WTC11 (cell line): ENCODE measurements at regions not wholly inside any gene's neighbourhood (a gene's known extent, or its start where the extent isn't known, plus 50 kb on each side); places are given as distances from the start of the nearest gene placed in this dataset.

Experiments
- CREM ChIP-seq: sonication (generic); formaldehyde crosslinking; IDR thresholded peaks from 2 replicates; pipeline ENCODE4 v1.8.1; 2022; ENCODE audit warnings: mild to moderate bottlenecking, missing genetic modification reagents, moderate library complexity
- CTCF ChIP-seq: fragments of 200-600 bp; IDR thresholded peaks from 2 replicates; pipeline ENCODE4 v1.8.0; 2022; ENCODE audit warnings: antibody characterized with exemption
- HMGA2 ChIP-seq: fragments of 250-450 bp; sonication (Bioruptor Pico); IDR thresholded peaks from 2 replicates; pipeline ENCODE4 v1.4.0; 2021; ENCODE audit warnings: mild to moderate bottlenecking, moderate library complexity
- HMGXB4 ChIP-seq: sonication (generic); formaldehyde crosslinking; IDR thresholded peaks from 2 replicates; pipeline ENCODE4 v1.8.1; 2023; ENCODE audit warnings: mild to moderate bottlenecking, moderate library complexity, missing genetic modification reagents
- PREB ChIP-seq: sonication (generic); formaldehyde crosslinking; IDR thresholded peaks from 2 replicates; pipeline ENCODE4 v1.8.1; 2022; ENCODE audit warnings: mild to moderate bottlenecking, missing genetic modification reagents, moderate library complexity, borderline replicate concordance
- RELA ChIP-seq: sonication (generic); formaldehyde crosslinking; IDR thresholded peaks from 2 replicates; pipeline ENCODE4 v1.8.1; 2022; ENCODE audit warnings: missing genetic modification reagents, mild to moderate bottlenecking, borderline replicate concordance
- ZNF317 ChIP-seq: sonication (generic); formaldehyde crosslinking; IDR thresholded peaks from 2 replicates; pipeline ENCODE4 v1.8.1; 2023; ENCODE audit warnings: low read depth, mild to moderate bottlenecking, moderate library complexity, missing genetic modification reagents, borderline replicate concordance
- ZNF512 ChIP-seq: sonication (generic); formaldehyde crosslinking; IDR thresholded peaks from 2 replicates; pipeline ENCODE4 v1.8.1; 2022; ENCODE audit warnings: missing genetic modification reagents, borderline replicate concordance

- TF ChIP-seq CREM (CRISPR knock-in tag) (no peak), CTCF (no peak), RELA (no peak), PREB (CRISPR knock-in tag) (no peak), HMGA2 (no peak), ZNF317 (CRISPR knock-in tag) (no peak), HMGXB4 (no peak), ZNF512 (no peak)
These were observed 1375.6 kb downstream of the EFNB2 start for GRCh38 chr13:105159841-105160240.
